HCT116 (cell line): ENCODE measurements at regions not wholly inside any gene's neighbourhood (a gene's known extent, or its start where the extent isn't known, plus 50 kb on each side); places are given as distances from the start of the nearest gene placed in this dataset.

ENCODE experiments used
- ATAC-seq: fragments of 200-7000 bp; cut with Tn5 transposase; 2 replicates; pipeline ENCODE4 v1.9.1; 2020; ENCODE audit warnings: mild to moderate bottlenecking, moderate library complexity
- BruUV-seq: library from RNA; stranded (reverse); fragments of 400-500 nt; replicated peaks from 2 replicates; lab custom pipeline; 2021; lab: Mats Ljungman, UMichigan
- CTCF ChIA-PET: fragments of 300-600 bp; sonication (Branson Sonifier 250); formaldehyde crosslinking; loops from one replicate; lab custom pipeline; 2021; ENCODE audit warnings: antibody characterized with exemption; lab: Charles Lee
- POLR2A ChIA-PET: fragments of 300-600, 350-600 bp; sonication (Branson Sonifier 250); formaldehyde crosslinking; loops from one replicate; lab custom pipeline; 2021; ENCODE audit warnings: antibody characterized with exemption; lab: Charles Lee
- RAD21 ChIA-PET, 2 experiments: fragments of 300-600 bp; sonication (Branson Sonifier 250); formaldehyde crosslinking; loops; one replicate each; lab custom pipeline; 2023; ENCODE audit warnings: low total read pairs in 2 of 2; ENCODE audit not compliant: uncharacterized antibody in 2 of 2, unreplicated experiment in 2 of 2, low non-redundant PET in 1 of 2; lab: Charles Lee
- DNase-seq: peaks from one replicate; pipeline ENCODE4 v3.0.0-alpha.2; 2010; ENCODE audit warnings: low read depth, low spot score
- H2AFZ ChIP-seq: fragments of 200-600 bp; shearing (Covaris generic), sonication (generic); 2 replicates; pipeline ENCODE4 v1.6.1; 2017; ENCODE audit warnings: low read depth, mixed run types, mixed read lengths, antibody characterized with exemption, low read length; ENCODE audit not compliant: poor library complexity, severe bottlenecking
- H3K27ac ChIP-seq: 2 replicates; pipeline ENCODE4 v1.5.1; 2012; ENCODE audit warnings: low read depth, low read length
- H3K27me3 ChIP-seq: fragments of 200-600 bp; sonication (generic); 2 replicates; pipeline ENCODE4 v1.6.1; 2016; ENCODE audit warnings: mixed run types, low read length, mixed read lengths; ENCODE audit not compliant: insufficient read depth
- H3K36me3 ChIP-seq, 2 experiments: fragments of 200-500 bp in 1 of 2; fragments of 200-600 bp in 1 of 2; sonication (Bioruptor generic) in 1 of 2; sonication (generic) in 1 of 2; 2 replicates each; pipeline versions ENCODE4 v1.5.1 to v1.6.1; 2014 to 2016; ENCODE audit warnings: low read length in 2 of 2, inconsistent platforms in 1 of 2, mixed read lengths in 1 of 2, mixed run types in 1 of 2; ENCODE audit not compliant: insufficient read depth in 2 of 2, control insufficient read depth in 1 of 2
- H3K4me1 ChIP-seq, 2 experiments: fragments of 200-600 bp in 1 of 2; sonication (generic) in 1 of 2; 2 replicates each; pipeline versions ENCODE4 v1.5.1 to v1.6.1; 2012 to 2017; ENCODE audit warnings: low read length in 2 of 2, inconsistent platforms in 1 of 2, mild to moderate bottlenecking in 1 of 2, mixed read lengths in 1 of 2, mixed run types in 1 of 2, moderate library complexity in 1 of 2; ENCODE audit not compliant: insufficient read depth in 2 of 2, control insufficient read depth in 1 of 2
- H3K4me2 ChIP-seq: fragments of 200-600 bp; sonication (generic); 2 replicates; pipeline ENCODE4 v1.6.1; 2017; ENCODE audit warnings: mixed run types, low read length, mixed read lengths
- H3K4me3 ChIP-seq, 2 experiments: fragments of 200-600 bp in 1 of 2; sonication (generic) in 1 of 2; replicated peaks in 1 of 2; 2 replicates each; pipeline ENCODE4 v1.5.1; 2011 to 2016; ENCODE audit warnings: low read length in 2 of 2, control low read depth in 1 of 2, low read depth in 1 of 2, mild to moderate bottlenecking in 1 of 2, mixed read lengths in 1 of 2, mixed run types in 1 of 2
- H3K79me2 ChIP-seq: fragments of 200-600 bp; sonication (generic); 2 replicates; pipeline ENCODE4 v1.6.1; 2017; ENCODE audit warnings: mild to moderate bottlenecking, mixed run types, low read length, moderate library complexity, mixed read lengths; ENCODE audit not compliant: insufficient read depth
- H3K9ac ChIP-seq: fragments of 200-600 bp; sonication (generic); 2 replicates; pipeline ENCODE4 v1.6.1; 2016; ENCODE audit warnings: low read length, mixed read lengths
- H3K9me2 ChIP-seq: fragments of 200-600 bp; sonication (generic), shearing (Covaris generic); 2 replicates; pipeline ENCODE4 v1.6.1; 2017; ENCODE audit warnings: mixed run types, mild to moderate bottlenecking, moderate library complexity; ENCODE audit not compliant: insufficient read depth
- H3K9me3 ChIP-seq, 2 experiments: fragments of 200-500 bp in 1 of 2; fragments of 200-600 bp in 1 of 2; sonication (Bioruptor generic) in 1 of 2; sonication (generic) in 1 of 2; 2 replicates each; pipeline ENCODE4 v1.6.1; 2014 to 2017; ENCODE audit warnings: low read length in 2 of 2, mixed read lengths in 2 of 2, inconsistent platforms in 1 of 2, low read depth in 1 of 2, mild to moderate bottlenecking in 1 of 2, mixed run types in 1 of 2, moderate library complexity in 1 of 2; ENCODE audit not compliant: control insufficient read depth in 1 of 2, insufficient read depth in 1 of 2
- H4K20me1 ChIP-seq: fragments of 200-600 bp; sonication (generic), shearing (Covaris generic); 2 replicates; pipeline ENCODE4 v1.6.1; 2017; ENCODE audit warnings: mixed run types, mild to moderate bottlenecking, moderate library complexity; ENCODE audit not compliant: insufficient read depth
- CBX3 ChIP-seq: IDR thresholded peaks from 2 replicates; pipeline ENCODE4 v1.6.1; 2012; ENCODE audit warnings: low read depth
- CEBPB ChIP-seq: IDR thresholded peaks from 2 replicates; pipeline ENCODE4 v1.6.1; 2012; ENCODE audit warnings: low read depth
- FOSL1 ChIP-seq: IDR thresholded peaks from 2 replicates; pipeline ENCODE4 v1.6.1; 2012; ENCODE audit warnings: low read depth
- POLR2A ChIP-seq: IDR thresholded peaks from 2 replicates; pipeline ENCODE4 v1.7.0; 2011; ENCODE audit warnings: borderline replicate concordance; ENCODE audit not compliant: insufficient read depth, insufficient read length; ENCODE audit errors: extremely low read depth
- POLR2AphosphoS5 ChIP-seq: IDR thresholded peaks from 2 replicates; pipeline ENCODE4 v1.6.1; 2011; ENCODE audit warnings: mild to moderate bottlenecking, low read depth, low read length, moderate library complexity
- RAD21 ChIP-seq: IDR thresholded peaks from 2 replicates; pipeline ENCODE4 v1.6.1; 2012; ENCODE audit warnings: low read depth, mild to moderate bottlenecking
- SIN3A ChIP-seq: IDR thresholded peaks from 2 replicates; pipeline ENCODE4 v1.6.1; 2012; ENCODE audit warnings: low read depth
- SP1 ChIP-seq: IDR thresholded peaks from 2 replicates; pipeline ENCODE4 v1.6.1; 2012; ENCODE audit warnings: low read depth
- SRF ChIP-seq: IDR thresholded peaks from 2 replicates; pipeline ENCODE4 v1.6.1; 2012; ENCODE audit warnings: low read depth
- TCF7L2 ChIP-seq: IDR thresholded peaks from 2 replicates; pipeline ENCODE4 v1.7.0; 2011; ENCODE audit warnings: borderline replicate concordance, inconsistent platforms; ENCODE audit not compliant: insufficient read depth, insufficient read length; ENCODE audit errors: extremely low read depth
- ZFX ChIP-seq: fragments of 450-650 bp; IDR thresholded peaks from 2 replicates; pipeline ENCODE4 v1.6.1; 2017
- ZNF274 ChIP-seq: fragments of 200-500 bp; sonication (Bioruptor generic); IDR thresholded peaks from 2 replicates; pipeline ENCODE4 v1.6.1; 2014; ENCODE audit warnings: mild to moderate bottlenecking, low read depth, low read length, inconsistent platforms
- intact Hi-C: fragments of 100-400 bp; cut with micrococcal nuclease; formaldehyde crosslinking; loops from 2 replicates; pipeline ENCODE4 v1.10.0; 2022
- TF ChIP-seq, protein P1 (sequence below), 3 experiments: fragments of 200-600 bp in 1 of 3; sonication (generic) in 1 of 3; IDR thresholded peaks in 2 of 3; conservative IDR thresholded peaks in 1 of 3; 2 replicates each; pipeline ENCODE4 v1.5.1; 2012 to 2017; ENCODE audit warnings: low read depth in 2 of 3, low read length in 2 of 3, antibody characterized with exemption in 1 of 3, borderline replicate concordance in 1 of 3, control low read depth in 1 of 3, mild to moderate bottlenecking in 1 of 3, mixed read lengths in 1 of 3, mixed run types in 1 of 3, moderate library complexity in 1 of 3; ENCODE audit not compliant: insufficient read depth in 1 of 3
- TF ChIP-seq, protein P2 (sequence below): IDR thresholded peaks from 2 replicates; pipeline ENCODE4 v1.6.1; 2011; ENCODE audit warnings: mild to moderate bottlenecking, low read length, moderate library complexity; ENCODE audit not compliant: insufficient replicate concordance; ENCODE audit errors: extremely low read depth
- TF ChIP-seq, protein P3 (sequence below): IDR thresholded peaks from 2 replicates; pipeline ENCODE4 v1.6.1; 2012
- TF ChIP-seq, protein P4 (sequence below): IDR thresholded peaks from 2 replicates; pipeline ENCODE4 v1.6.1; 2012; ENCODE audit warnings: low read depth
- TF ChIP-seq, protein P5 (sequence below): IDR thresholded peaks from 2 replicates; pipeline ENCODE4 v1.6.1; 2012

DNA sequence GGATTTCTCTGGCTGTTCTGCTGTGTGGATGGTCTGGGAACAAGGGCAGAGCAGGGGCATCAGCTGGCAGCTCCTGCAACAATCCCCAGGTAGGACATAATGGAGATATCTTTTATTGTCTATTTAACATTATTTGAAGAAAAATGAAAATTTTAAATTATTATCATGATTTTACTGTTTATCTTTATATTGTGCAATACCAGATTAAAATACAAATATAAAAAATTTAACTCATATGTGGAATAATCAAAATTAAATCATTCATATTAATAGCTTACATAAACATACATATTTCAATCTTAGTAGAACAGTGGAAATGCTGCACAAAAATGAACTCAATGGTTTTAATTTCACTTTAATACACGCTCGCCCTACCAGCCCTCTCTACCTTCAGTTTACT, 70.6 kb upstream of the FAM110C start (continued):
- TF ChIP-seq ZFX = no peak
- no peak for TF ChIP-seq FOSL1

DNA sequence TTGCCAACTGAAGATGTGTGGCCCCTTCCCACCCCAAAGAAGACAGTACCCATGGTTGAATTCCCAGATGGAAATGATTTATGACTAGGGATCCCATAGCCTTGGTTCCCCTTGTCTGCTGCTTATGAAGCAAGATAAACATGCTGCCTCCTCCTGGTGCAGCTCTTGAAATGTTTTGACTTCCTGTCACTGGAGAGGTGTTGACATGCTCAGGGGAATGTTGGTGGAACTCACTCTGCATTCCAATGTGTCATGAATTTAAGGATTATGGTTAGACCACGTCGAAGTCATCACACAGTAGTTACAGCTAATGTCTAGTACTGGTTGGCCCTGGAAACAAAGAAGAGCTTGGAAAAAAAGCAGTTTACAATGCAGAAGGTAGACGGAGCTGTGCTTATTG, 69.0 kb upstream of the FAM110C start:
- H2AFZ ChIP-seq = no peak overlapping the region
- H3K79me2 ChIP-seq = no peaks in the 10 kb centered on the region
- DNase-seq = peak; percentile 26
- peaks cover 0 to 4% of the 10 kb centered on the region in 2 experiments; a peak in 1 of 4 replicates for H3K4me1 ChIP-seq
- no peaks in the 10 kb centered on the region for H3K9me3 ChIP-seq
- H3K27me3 ChIP-seq = no peaks in the 10 kb centered on the region
- ChIA-PET RAD21 (no interaction called here), POLR2A (no interaction called here), CTCF (no interaction called here)
- no peak overlapping the region for H3K27ac ChIP-seq
- H3K36me3 ChIP-seq = no peaks in the 10 kb centered on the region
- H3K4me2 ChIP-seq = no peak overlapping the region
- BruUV-seq = no TSS peak
- intact Hi-C loops = no loop called here
- ATAC-seq = peak; percentile 76
- no peaks in the 10 kb centered on the region for H4K20me1 ChIP-seq
- TF ChIP-seq ZNF274 = no peak
- no peak for TF ChIP-seq CBX3
- TF ChIP-seq POLR2A = no peak
- TF ChIP-seq CEBPB = no peak
- TF ChIP-seq SRF = no peak
- TF ChIP-seq, protein P1, sequence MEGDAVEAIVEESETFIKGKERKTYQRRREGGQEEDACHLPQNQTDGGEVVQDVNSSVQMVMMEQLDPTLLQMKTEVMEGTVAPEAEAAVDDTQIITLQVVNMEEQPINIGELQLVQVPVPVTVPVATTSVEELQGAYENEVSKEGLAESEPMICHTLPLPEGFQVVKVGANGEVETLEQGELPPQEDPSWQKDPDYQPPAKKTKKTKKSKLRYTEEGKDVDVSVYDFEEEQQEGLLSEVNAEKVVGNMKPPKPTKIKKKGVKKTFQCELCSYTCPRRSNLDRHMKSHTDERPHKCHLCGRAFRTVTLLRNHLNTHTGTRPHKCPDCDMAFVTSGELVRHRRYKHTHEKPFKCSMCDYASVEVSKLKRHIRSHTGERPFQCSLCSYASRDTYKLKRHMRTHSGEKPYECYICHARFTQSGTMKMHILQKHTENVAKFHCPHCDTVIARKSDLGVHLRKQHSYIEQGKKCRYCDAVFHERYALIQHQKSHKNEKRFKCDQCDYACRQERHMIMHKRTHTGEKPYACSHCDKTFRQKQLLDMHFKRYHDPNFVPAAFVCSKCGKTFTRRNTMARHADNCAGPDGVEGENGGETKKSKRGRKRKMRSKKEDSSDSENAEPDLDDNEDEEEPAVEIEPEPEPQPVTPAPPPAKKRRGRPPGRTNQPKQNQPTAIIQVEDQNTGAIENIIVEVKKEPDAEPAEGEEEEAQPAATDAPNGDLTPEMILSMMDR (IDR thresholded peaks at IDR 0.05 in 2 of 3, conservative IDR thresholded peaks at IDR 0.05 in 1 of 3; ENCODE audit: borderline replicate concordance in 1 of 3, insufficient read depth in 1 of 3, low read depth in 2 of 3, low read length in 2 of 3) = peak; percentile 16 to 38 (median 36); a peak in 4 of 6 replicates
- TF ChIP-seq, protein P2, sequence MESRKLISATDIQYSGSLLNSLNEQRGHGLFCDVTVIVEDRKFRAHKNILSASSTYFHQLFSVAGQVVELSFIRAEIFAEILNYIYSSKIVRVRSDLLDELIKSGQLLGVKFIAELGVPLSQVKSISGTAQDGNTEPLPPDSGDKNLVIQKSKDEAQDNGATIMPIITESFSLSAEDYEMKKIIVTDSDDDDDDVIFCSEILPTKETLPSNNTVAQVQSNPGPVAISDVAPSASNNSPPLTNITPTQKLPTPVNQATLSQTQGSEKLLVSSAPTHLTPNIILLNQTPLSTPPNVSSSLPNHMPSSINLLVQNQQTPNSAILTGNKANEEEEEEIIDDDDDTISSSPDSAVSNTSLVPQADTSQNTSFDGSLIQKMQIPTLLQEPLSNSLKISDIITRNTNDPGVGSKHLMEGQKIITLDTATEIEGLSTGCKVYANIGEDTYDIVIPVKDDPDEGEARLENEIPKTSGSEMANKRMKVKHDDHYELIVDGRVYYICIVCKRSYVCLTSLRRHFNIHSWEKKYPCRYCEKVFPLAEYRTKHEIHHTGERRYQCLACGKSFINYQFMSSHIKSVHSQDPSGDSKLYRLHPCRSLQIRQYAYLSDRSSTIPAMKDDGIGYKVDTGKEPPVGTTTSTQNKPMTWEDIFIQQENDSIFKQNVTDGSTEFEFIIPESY = no peak
- TF ChIP-seq SIN3A = no peak
- TF ChIP-seq, protein P3, sequence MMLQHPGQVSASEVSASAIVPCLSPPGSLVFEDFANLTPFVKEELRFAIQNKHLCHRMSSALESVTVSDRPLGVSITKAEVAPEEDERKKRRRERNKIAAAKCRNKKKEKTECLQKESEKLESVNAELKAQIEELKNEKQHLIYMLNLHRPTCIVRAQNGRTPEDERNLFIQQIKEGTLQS = no peak
- TF ChIP-seq SP1 = no peak
- TF ChIP-seq, protein P4, sequence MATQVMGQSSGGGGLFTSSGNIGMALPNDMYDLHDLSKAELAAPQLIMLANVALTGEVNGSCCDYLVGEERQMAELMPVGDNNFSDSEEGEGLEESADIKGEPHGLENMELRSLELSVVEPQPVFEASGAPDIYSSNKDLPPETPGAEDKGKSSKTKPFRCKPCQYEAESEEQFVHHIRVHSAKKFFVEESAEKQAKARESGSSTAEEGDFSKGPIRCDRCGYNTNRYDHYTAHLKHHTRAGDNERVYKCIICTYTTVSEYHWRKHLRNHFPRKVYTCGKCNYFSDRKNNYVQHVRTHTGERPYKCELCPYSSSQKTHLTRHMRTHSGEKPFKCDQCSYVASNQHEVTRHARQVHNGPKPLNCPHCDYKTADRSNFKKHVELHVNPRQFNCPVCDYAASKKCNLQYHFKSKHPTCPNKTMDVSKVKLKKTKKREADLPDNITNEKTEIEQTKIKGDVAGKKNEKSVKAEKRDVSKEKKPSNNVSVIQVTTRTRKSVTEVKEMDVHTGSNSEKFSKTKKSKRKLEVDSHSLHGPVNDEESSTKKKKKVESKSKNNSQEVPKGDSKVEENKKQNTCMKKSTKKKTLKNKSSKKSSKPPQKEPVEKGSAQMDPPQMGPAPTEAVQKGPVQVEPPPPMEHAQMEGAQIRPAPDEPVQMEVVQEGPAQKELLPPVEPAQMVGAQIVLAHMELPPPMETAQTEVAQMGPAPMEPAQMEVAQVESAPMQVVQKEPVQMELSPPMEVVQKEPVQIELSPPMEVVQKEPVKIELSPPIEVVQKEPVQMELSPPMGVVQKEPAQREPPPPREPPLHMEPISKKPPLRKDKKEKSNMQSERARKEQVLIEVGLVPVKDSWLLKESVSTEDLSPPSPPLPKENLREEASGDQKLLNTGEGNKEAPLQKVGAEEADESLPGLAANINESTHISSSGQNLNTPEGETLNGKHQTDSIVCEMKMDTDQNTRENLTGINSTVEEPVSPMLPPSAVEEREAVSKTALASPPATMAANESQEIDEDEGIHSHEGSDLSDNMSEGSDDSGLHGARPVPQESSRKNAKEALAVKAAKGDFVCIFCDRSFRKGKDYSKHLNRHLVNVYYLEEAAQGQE = no peak
- no peak for TF ChIP-seq TCF7L2
- no peak for TF ChIP-seq POLR2AphosphoS5
- peak; percentile 63 for TF ChIP-seq RAD21
- TF ChIP-seq, protein P5, sequence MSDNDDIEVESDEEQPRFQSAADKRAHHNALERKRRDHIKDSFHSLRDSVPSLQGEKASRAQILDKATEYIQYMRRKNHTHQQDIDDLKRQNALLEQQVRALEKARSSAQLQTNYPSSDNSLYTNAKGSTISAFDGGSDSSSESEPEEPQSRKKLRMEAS = no peak
- H3K4me3 ChIP-seq = no peak overlapping the region
- H3K9me2 ChIP-seq = no peaks in the 10 kb centered on the region
- no peak overlapping the region for H3K9ac ChIP-seq
